LNCAP (cell line): ENCODE measurements at regions not wholly inside any gene's neighbourhood (a gene's known extent, or its start where the extent isn't known, plus 50 kb on each side); places are given as distances from the start of the nearest gene placed in this dataset.
A peak's percentile ranks its signal among the peaks of the same experiment; 100 is the strongest.

Experiments used
- CTCF ChIP-seq: fragments of 450-650 bp; IDR thresholded peaks from 2 replicates; pipeline ENCODE4 v1.5.1; 2017; ENCODE audit warnings: mild to moderate bottlenecking

- TF ChIP-seq CTCF: no peak
Measured at GRCh38 chr4:32112891-32113290, 1392.7 kb downstream of the PCDH7 start.

- TF ChIP-seq CTCF: peak; percentile 31; the same call in 1 of the 2 replicates
Measured at GRCh38 chr4:32117693-32118092, 1397.5 kb downstream of the PCDH7 start.

GRCh38 chr4:32119907-32120306, 1399.7 kb downstream of the PCDH7 start:
- no peak for TF ChIP-seq CTCF

- TF ChIP-seq CTCF: no peak
Measured at GRCh38 chr4:32128549-32128948, 1408.4 kb downstream of the PCDH7 start.

- no peak for TF ChIP-seq CTCF
Measured at GRCh38 chr4:32129967-32130366, 1409.8 kb downstream of the PCDH7 start.

DNA sequence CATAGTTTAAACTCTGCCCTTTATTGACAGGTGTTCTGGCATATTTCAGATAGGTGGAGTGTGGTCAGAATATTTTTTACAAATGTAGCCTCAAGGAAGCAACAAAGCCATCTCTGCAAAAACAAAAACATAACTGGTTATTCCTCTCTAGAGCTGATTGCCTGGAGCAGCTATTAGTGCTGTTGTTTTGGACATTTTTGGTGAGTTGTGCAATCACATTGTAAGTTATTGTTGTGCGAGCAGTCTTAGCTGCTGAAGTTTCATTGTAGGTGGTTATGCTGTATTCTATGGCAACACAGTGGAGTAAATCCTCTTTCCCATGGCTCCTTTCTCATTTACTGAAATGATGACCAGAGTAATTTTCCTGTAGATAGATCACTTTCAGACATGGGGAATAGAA, 1413.0 kb downstream of the PCDH7 start:
- no peak for TF ChIP-seq CTCF

DNA sequence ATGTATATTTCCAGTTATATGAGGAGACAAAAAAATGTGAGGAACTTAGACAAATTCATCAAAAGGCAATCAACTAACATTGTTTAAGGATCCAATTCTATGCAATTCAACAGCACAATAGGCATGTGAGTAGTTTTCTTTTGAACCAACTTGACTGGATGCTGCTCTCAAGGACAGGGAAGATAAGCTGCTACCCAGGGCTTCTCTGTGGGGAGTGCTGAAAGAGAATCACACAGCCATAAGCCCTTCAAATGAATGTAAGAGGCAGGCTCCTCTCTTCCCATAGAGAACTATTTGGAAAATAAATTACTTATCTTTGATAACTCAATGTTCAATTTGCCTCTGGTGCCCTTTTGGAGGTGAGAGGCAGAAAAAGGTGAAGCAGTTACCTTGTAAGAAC, 1413.6 kb downstream of the PCDH7 start:
- TF ChIP-seq CTCF: no peak

DNA sequence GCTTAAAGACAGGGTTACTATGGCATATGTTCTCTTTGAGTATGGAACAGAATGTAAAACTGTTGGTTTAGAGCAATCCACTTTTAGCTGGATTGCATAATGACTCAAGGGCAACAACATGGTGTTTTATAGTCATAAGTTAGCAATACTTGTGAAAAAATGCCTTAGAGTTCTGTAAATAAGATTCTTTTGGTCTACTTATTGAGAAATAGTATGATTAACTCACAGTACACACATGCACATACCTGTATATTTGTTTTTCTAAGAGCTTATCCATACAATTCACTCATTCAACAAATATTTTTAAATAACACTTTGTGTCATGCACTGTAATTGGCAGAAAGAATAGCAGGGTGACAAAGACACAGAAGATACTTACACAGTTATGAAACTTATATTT, 1415.5 kb downstream of the PCDH7 start:
- no peak for TF ChIP-seq CTCF
